Brain microvascular endothelial cell (primary cell): ENCODE measurements at regions not wholly inside any gene's neighbourhood (a gene's known extent, or its start where the extent isn't known, plus 50 kb on each side); places are given as distances from the start of the nearest gene placed in this dataset.
A peak's percentile ranks its signal among the peaks of the same experiment; 100 is the strongest.
"Not testable (repeated sequence)": the region's sequence is repeated elsewhere in the genome, so short reads cannot be mapped to it uniquely, and the experiment has no call there.

Source experiments
- DNase-seq: peaks from one replicate; pipeline ENCODE4 v3.0.0-alpha.2; 2020
- H3K27ac ChIP-seq: fragments of 250-450 bp; sonication (Bioruptor Pico); 2 replicates; pipeline ENCODE4 v1.5.1; 2020; ENCODE audit warnings: mild to moderate bottlenecking, moderate library complexity
- H3K27me3 ChIP-seq: fragments of 250-450 bp; sonication (Bioruptor Pico); replicated peaks from 2 replicates; pipeline ENCODE4 v1.5.1; 2020; ENCODE audit warnings: mild to moderate bottlenecking
- H3K36me3 ChIP-seq: fragments of 250-450 bp; sonication (Bioruptor Pico); replicated peaks from 2 replicates; pipeline ENCODE4 v1.5.1; 2020; ENCODE audit warnings: mild to moderate bottlenecking
- H3K4me3 ChIP-seq: 2 replicates; pipeline ENCODE4 v1.5.1; 2011; ENCODE audit warnings: low read depth, mild to moderate bottlenecking, control low read depth, low read length, moderate library complexity
- CTCF ChIP-seq: IDR thresholded peaks from 2 replicates; pipeline ENCODE4 v1.5.1; 2011; ENCODE audit warnings: low read depth, mild to moderate bottlenecking, moderate library complexity, low read length, control low read depth, inconsistent platforms; ENCODE audit errors: missing control alignments
- in situ Hi-C: cut with HindIII; loops from 2 replicates; pipeline ENCODE4 v1.10.0; 2017; ENCODE audit warnings: low sequenced_read_pairs, low pct_ligation_motif_present

GRCh38 chr7:84912537-84912936, 274.3 kb downstream of the SEMA3D start:
- Histone ChIP-seq H3K27ac (no peak overlapping the region), H3K27me3 (no peaks in the 10 kb centered on the region), H3K4me3 (no peak overlapping the region), H3K36me3 (no peaks in the 10 kb centered on the region)
- no peak for TF ChIP-seq CTCF
- in situ Hi-C loops: no loop called here
- no peak for DNase-seq

GRCh38 chr7:84912018-84912417, 274.8 kb downstream of the SEMA3D start:
- no peaks in the 10 kb centered on the region for H3K27me3 ChIP-seq
- no peak for TF ChIP-seq CTCF
- no peak overlapping the region for H3K4me3 ChIP-seq
- H3K36me3 ChIP-seq: no peaks in the 10 kb centered on the region
- DNase-seq: no peak
- in situ Hi-C loops: no loop called here
- no peak overlapping the region for H3K27ac ChIP-seq

GRCh38 chr7:84911077-84911476, 275.8 kb downstream of the SEMA3D start:
- Histone ChIP-seq H3K4me3 (no peak overlapping the region), H3K36me3 (no peaks in the 10 kb centered on the region), H3K27me3 (no peaks in the 10 kb centered on the region), H3K27ac (no peak overlapping the region)
- in situ Hi-C loops: no loop called here
- no peak for TF ChIP-seq CTCF
- DNase-seq: no peak

GRCh38 chr7:84910322-84910721, 276.5 kb downstream of the SEMA3D start:
- H3K4me3 ChIP-seq, in situ Hi-C loops, H3K36me3 ChIP-seq, H3K27me3 ChIP-seq, H3K27ac ChIP-seq: not testable (repeated sequence)
- DNase-seq: peak; percentile 36

GRCh38 chr7:84908196-84908793, 278.6 kb downstream of the SEMA3D start:
- in situ Hi-C loops: no loop called here
- Histone ChIP-seq H3K4me3 (no peak overlapping the region), H3K27me3 (no peaks in the 10 kb centered on the region), H3K36me3 (no peaks in the 10 kb centered on the region), H3K27ac (no peak overlapping the region)
- TF ChIP-seq CTCF: no peak
- no peak for DNase-seq

GRCh38 chr7:84906889-84907288, 280.0 kb downstream of the SEMA3D start:
- Histone ChIP-seq H3K27me3 (no peaks in the 10 kb centered on the region), H3K27ac (no peak overlapping the region), H3K36me3 (no peaks in the 10 kb centered on the region), H3K4me3 (no peak overlapping the region)
- in situ Hi-C loops: no loop called here
- no peak for DNase-seq
- no peak for TF ChIP-seq CTCF
